GM19467 (cell line): ENCODE measurements at regions not wholly inside any gene's neighbourhood (a gene's known extent, or its start where the extent isn't known, plus 50 kb on each side); places are given as distances from the start of the nearest gene placed in this dataset.

Experiments
- ATAC-seq: cut with Tn5 transposase; IDR thresholded peaks from one replicate; pipeline ENCODE4 v1.9.1; 2021; ENCODE audit warnings: mild to moderate bottlenecking, moderate library complexity; ENCODE audit not compliant: unreplicated experiment

DNA sequence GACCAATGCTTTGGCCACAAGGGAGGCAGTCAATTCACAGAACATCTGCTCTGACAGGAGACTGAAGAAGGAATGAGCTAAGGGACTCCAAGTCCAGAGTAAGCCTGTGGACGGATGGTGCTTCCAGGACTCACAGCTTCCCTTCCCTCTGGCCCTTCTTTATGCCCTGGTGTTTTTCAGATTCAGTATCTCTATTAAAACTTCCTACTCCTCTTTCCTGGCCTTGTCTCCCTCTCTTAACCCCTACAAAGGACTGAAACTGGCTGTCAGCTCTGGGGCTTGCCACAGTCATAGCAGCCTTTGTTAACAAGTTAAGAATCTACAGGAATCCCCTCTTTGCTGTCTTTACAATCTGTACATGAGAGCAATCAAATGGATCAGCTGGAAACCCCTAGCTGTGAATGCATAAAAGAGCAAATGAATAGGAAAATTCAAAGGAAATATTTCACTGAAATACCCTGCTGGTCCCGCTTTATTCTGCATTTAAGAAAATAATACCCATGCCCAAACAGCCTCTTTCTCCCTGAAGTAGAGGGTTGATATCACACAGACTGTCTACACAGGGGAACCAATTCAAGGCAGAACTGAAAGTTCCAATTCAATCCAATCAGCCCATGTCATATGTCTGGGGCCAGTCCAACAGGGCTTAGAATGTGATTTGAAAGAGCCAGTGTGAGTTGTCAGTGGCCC, 192.3 kb downstream of the MZT1 start:
- no peak for ATAC-seq

DNA sequence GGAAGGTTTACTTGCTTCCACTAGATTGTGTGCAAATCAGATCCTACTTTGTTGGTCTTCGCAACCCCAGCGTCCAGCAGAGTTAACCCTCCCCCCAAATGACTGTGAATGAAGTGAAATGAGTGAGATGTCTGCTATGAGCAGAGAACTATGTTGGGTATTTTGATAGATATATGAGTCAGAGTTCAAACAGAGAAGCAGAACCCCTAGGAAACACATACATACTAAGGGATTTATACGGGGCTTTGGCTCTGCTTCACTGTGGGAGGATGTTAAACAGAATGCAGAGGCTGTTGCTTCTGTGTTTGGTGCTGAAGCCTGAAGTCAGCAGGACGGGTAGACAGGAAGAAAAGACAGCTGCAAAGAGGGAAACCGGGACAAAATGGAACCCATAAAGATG, 197.0 kb downstream of the MZT1 start:
- no peak for ATAC-seq

GRCh38 chr13:72527333-72527732, 200.1 kb downstream of the MZT1 start:
- no peak for ATAC-seq

DNA sequence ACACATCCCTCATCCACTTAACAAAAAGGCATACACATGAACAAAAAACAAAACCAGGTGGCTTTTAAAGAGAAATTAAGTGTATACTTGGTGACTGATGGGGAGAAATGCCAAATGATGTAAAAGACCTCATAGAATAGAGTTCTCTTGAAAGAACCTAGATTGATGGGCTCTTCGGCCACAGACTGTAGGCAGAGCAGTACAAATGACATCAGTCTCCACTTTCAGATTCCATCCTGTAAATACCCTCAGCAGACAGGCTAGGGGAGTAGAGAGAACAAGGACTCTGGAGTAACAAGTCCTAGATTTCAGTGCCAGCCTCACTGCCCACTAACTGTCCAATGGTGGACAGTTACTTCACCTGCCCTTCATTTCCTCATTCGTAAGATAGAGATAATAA, 203.8 kb downstream of the MZT1 start:
- no peak for ATAC-seq

GRCh38 chr13:72523049-72523448, 204.4 kb downstream of the MZT1 start:
- ATAC-seq, result no peak

DNA sequence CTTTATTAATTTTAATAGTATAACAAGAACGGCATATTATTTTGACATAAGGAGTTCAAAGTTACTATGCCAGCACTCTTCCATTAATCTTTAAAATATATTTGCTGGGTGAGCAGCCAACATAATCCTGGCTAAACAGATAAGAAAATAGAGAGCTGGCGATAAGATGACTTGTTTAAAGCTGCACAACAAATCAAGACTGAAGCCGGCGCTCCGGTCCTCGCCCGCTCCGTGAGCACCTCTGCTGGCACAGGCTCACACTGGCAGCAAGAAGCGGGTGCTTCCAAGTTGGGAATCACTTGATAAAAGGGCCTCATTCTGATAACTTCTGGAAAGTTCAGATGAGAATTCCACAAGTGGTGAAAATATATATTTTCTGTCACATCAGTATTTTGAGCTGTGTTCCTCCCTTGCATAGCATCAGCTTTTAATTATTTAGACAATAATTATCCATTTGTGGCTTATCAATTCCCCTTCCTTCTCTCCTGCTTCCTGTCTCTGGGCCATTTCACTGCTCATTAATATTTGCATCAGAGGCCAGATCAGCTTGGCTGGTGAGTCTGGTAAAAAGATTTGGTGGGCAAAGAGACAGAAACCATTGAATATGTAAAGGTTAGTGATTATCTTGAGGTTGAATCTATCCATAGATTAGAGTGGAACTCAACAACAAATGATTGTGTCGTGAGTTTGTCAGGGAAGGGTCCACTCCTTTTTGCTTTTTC, 205.3 kb downstream of the MZT1 start:
- no peak for ATAC-seq

DNA sequence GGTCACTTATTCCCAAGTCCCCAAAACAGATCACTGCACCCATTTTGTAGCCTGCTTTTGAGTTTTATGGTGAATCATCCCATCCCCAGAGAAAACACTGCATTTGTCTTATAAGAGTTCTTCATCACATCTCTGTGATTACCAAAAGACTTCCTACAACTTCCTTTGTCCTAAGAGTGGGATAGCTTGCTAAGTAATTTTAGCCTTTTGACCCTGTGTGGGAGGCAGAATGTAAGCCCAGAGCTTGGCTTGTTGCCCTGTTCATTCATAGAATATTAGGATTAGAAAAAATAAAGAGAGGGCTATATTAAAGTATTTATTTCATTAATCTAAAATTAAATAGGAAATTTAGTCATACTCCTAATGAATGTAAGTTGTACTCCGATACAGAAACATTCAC, 213.3 kb downstream of the MZT1 start:
- ATAC-seq, result no peak

DNA sequence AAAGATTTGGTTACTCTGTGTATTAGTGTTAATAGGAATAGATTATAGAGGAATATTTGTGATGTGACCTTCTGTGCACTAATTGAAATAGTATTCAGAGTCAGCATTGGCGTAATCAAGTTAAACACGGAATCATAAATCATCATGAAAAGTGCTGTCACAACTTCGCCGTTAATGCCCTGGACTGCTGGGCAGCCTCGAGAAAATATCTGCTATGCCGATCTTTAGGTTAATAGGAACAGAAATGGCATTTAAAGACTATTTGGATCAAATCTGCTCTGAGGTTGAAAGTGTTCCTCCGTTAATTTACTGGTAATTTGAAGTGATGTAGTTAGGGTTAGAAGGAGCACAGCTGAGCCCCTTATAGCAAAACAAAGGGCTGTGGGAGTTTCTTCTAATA, 219.0 kb downstream of the MZT1 start:
- no peak for ATAC-seq

DNA sequence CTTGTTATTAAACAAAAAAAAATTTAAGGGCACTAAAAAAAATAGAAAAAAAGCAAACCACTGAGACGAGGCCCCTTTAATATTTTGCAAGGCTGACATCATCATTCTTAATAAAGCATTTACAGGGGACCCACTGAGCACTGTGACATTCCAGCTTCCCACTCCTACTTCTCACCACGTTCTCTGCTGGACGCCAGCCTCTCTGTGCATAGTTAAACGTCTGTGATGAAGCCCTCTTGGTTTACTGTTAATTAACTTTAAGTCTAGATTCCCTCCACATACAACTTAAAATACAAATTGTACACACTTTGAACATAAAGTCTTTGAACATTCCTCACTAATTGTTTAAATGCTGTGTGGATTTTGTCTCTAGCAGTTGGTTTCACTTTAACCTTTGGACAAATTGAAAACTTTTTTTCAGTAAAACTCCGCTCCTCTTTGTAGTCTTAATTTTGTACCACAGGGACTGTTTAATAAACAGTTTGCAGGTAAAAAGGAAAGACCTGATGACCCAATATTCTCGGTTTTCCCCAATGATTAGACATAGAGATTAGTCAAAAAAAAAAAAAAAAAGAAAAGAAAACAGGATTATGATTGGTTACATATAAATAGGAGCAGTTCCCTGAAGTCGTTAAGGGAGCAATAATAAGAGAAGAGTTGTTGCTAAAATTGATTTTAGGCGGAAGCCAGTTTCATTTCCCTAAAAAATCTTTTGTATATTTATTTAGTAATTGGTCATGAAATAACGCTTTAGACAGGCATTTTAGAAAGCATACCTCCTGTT, 219.8 kb downstream of the MZT1 start:
- no peak for ATAC-seq

DNA sequence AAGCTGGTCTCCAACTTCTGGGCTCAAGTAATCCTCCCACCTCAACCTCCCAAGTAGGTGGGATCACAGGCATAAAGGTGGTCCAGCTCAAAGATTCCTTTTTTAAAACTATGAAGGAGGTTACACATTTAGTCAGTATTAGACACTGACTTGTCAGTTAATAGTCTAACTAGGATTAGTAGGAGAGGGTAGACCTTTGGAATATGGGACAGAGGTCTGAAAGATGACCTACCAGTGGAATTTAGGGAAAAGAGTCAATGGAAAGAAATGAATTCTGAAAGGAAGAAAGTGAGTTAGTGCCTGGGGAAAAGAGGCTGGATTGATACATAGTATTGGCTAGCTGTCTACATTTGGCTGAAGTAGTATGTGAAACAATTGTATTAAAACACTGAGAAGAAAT, 220.7 kb downstream of the MZT1 start:
- no peak for ATAC-seq

DNA sequence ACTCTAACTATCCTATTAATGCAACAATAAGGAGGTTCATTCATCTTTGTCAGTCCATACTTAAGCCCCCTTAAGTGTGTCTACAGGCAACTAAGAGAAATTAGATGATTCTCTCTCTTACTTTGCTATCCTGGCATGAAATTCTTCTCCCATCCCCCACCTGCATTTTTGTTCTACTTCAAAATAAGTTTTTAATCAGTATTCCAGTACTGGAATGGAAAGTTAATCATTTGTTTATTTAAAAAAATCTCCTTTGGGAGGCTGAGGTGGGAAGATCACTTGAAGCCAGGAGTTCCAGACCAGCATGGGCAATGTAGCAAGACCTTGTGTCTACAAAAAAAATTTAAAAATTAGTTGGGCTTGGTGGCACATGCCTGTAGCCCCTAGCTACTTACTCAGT, 222.1 kb downstream of the MZT1 start:
- ATAC-seq, result no peak

GRCh38 chr13:72504131-72504841, 223.1 kb downstream of the MZT1 start:
- ATAC-seq, result no peak

DNA sequence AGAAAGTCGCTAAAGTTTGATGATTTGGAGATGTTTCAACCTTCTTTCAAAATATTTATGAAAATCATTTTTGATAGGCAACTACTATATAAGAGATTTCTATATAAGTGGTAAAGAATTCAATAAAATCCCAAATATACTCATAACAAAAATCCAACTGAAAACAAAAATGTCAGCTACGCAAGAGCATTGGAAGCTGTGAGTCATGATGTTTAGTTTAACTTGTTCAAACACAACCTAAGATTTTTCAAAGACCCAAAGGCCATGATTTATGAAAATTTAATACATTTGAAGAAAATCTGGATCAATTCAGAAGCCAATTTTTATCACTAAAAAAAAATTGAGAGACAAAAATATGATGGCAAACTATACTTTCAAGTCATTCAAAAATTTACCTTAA, 226.6 kb downstream of the MZT1 start:
- ATAC-seq, result no peak

GRCh38 chr13:72495681-72496080, 231.7 kb downstream of the MZT1 start:
- ATAC-seq, result no peak

DNA sequence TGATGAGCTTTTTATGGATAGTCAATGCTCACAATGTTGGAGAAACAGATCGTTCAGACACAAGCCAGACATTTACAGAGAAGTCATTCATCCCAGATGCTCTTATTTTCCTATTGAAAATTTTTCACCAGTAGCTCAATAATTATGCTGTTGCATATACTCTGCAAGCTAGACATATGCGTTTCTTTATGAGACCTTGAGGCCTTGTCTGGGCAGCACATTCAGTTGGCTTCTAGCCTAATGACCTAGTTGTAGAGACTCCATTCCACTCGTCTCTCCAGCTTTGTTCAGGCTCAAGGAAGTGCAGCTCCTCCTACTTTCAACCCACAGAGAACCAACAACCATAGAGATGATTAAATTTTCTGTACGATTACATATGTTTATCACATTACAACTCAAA, 237.7 kb downstream of the MZT1 start:
- no peak for ATAC-seq

- no peak for ATAC-seq
These were observed 254.1 kb downstream of the MZT1 start for GRCh38 chr13:72473321-72473720.

- no peak for ATAC-seq
These were observed 257.5 kb downstream of the MZT1 start for GRCh38 chr13:72469906-72470305.

DNA sequence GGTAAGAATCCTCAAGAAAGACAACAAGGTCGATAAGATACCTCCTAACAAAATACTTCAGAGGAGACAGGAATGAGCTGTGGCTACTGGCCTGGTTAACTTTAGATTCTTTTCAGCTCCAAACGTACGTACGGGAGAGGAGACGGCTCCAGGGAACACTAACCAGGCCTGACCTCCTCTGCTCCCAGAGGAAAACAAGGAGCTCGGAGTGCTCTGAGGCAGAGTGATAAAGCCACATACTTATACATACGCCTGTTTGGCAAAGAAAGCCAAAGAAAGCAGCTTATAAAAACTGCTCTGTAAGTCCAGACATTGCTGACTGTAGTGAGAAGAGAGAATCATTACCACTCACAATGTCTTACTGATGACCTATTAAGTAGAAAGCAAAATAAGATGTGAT, 263.9 kb downstream of the MZT1 start:
- ATAC-seq, result no peak

- no peak for ATAC-seq
These were observed 264.7 kb downstream of the MZT1 start for GRCh38 chr13:72462726-72463125.

GRCh38 chr13:72462166-72462565, 265.3 kb downstream of the MZT1 start:
- ATAC-seq, result no peak

GRCh38 chr13:72458701-72459100, 268.7 kb downstream of the MZT1 start:
- ATAC-seq, result no peak
